HG03565 (cell line): ENCODE measurements at regions not wholly inside any gene's neighbourhood (a gene's known extent, or its start where the extent isn't known, plus 50 kb on each side); places are given as distances from the start of the nearest gene placed in this dataset.
A peak's percentile ranks its signal among the peaks of the same experiment; 100 is the strongest.
"Not testable (repeated sequence)": the region's sequence is repeated elsewhere in the genome, so short reads cannot be mapped to it uniquely, and the experiment has no call there.

Source experiments
- ATAC-seq: cut with Tn5 transposase; IDR thresholded peaks from one replicate; pipeline ENCODE4 v1.9.1; 2021; ENCODE audit warnings: mild to moderate bottlenecking, moderate library complexity; ENCODE audit not compliant: unreplicated experiment

GRCh38 chr3:82129221-82129801 lies 367.9 kb upstream of the GBE1 start:
- no peak for ATAC-seq

- ATAC-seq, result no peak
Observed at GRCh38 chr3:82128271-82128670, 366.8 kb upstream of the GBE1 start.

DNA sequence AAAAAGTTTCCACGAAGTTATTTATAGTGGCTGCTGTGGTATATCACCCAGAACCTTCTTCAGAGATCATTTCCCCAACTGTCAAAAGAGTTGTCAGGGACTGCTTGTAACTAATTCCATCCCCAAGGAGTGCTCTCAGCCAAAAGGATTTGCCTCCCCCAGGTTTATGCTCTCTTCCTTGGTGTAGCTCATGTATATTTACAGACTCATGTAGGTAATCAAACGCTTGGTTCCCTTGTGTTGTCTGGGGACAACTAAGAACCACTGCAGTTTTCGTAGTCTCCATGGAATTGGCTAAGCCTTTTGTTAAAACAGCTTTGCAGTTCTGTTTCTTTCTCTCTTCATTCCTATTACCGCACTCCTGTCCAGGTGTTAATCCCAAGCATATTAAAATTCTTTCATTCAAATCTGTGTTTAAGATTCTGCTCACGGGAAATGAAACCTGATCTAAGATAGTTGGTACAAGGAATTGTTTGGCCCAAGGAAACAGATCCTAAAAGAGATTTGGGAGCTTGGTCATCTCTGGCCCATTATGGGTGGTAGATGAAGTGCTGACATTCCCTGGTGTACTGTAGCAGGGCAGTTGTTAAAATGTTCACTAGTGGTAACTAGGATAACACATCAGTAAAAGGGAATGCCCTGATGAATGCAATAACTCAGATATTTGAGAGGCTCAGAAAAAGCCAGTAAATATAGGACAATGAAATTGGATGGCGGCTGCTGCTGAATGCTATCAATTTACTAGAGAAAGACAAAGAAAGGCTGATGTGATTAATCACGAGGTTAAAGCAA lies 361.3 kb upstream of the GBE1 start:
- ATAC-seq, result no peak

DNA sequence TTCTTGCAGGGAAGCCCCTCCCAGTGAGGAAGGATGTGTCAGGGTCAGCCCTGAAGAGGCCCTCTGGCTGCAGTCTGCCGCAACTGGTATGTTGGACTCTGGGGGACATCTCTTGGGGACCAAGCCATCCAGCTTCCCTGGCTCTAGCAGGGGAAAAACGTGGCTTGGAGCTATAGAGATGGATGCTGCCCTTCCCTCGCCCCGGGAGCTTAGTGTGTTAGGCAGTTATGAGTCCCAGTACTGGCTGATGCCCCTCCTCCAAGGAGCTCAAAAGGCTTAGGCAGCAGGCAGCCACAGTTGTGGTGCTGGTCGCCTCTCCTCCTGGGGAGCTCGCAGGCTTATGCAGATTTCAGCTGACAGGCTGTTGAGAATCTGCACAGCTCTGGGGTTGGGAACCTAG lies 353.1 kb upstream of the GBE1 start:
- no peak for ATAC-seq

- ATAC-seq, result not testable (repeated sequence)
Observed at GRCh38 chr3:82110721-82111120, 349.3 kb upstream of the GBE1 start.

DNA sequence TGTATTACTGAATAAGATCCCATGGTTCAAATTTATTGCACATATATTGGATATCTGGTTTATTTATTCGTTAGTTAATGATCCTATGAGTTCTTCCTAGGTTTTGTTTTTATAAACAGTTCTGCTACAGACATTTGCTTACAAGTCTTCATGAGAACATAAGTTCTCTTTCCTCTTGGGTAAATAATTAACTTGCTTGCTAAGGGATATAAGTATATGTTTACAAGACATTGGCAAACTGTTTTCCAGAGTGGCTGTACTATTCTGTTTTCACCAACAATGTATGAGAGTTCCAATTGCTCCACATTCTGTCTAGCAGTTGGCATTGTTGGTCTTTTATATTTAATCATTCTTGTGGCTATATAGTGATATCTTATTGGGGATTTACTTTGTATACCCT lies 341.8 kb upstream of the GBE1 start:
- ATAC-seq, result no peak

DNA sequence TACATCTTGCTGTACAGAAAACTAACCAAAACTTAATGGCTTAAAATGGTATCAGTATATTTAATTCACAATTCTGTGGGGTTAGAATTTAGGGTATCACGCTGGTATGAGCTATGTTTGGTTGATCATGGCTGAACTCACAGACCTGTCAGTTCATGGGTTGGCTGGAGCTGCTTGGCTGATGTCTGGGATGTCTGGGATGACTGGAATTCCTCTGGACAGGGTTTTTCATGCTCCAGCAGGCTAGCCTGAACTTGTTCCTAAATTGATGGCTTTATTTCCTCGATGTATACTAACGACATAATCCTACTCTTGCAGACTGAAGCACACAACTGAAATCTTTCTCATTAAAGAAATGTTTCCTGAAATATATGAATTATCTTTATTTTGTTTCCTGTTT lies 338.9 kb upstream of the GBE1 start:
- ATAC-seq, result no peak

DNA sequence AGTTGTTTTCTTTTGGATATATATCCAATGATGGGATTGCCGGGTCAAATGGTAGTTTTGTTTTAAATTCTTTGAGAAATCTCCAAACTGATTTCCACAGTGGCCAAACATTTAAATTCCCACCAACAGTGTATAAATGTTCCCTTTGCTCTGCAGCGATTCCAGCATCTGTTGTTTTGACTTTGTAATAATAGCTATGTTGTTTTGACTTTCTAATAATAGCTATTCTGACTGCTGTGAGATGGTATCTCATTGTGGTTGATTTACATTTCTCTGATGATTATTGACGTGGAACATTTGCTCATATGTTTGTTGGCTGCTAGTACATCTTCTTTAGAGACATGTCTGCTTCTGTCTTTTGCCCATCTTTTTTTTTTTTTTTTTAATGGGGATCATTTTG lies 332.2 kb upstream of the GBE1 start:
- ATAC-seq, result no peak

DNA sequence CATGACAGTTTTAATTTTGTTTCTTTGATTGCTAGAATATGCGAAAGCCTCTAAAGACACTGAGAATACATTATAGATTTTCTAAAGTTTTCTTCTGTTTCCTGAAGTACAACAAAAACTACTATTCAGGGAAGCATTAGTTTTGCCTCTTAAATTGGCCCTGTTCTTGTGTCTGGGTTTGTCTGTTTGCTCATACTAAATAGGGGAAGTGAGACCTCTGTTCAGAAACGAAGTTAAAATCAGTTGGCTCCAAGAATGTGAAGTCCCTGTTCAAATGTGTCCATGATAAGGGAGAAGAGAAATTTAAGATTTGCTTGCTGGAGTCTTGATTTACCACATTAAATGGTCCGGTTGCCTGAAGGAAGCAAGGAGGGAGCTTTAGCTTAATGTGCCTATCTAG lies 327.3 kb upstream of the GBE1 start:
- peak; percentile 60 for ATAC-seq

DNA sequence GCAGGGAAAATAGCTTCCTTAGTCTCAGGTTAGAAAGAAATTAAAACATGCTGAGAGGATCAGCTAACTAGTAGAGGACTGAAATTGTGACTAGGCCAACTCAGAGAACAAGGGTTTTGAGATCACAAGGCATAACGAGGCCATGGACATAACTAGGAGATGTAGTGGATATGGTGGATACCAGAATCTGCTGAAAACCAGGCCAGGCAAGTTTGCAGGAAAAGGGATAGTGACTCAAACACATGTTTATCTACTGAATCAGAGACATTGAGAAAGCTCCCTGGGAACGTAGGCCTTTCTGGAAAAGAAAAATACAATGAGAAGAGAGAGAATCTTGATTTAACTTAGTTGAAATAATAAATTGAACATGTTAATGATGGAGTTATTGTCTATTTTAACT lies 326.5 kb upstream of the GBE1 start:
- ATAC-seq, result no peak

GRCh38 chr3:82085851-82086475 lies 324.5 kb upstream of the GBE1 start:
- ATAC-seq, result no peak

DNA sequence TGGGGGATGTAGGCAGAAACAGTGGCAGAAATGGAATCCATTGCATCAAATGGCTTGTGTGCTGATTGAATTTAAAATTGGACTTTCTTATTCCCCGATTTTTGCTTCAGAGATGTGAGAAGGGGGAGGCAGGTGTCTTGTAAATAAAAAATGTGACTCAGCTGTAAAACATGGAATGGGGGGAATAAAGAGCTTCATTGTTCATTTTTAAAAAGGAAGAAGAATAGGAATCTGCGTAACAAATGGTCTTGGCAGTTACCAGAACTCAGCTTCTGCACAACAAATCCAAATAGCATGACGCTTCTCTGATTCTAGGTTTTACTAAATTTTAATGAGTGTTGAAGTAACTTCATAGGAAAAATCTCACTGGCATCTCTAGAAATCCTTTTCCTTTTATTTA lies 323.9 kb upstream of the GBE1 start:
- ATAC-seq, result no peak

GRCh38 chr3:82084824-82085223 lies 323.4 kb upstream of the GBE1 start:
- ATAC-seq, result no peak

- ATAC-seq, result no peak
Observed at GRCh38 chr3:82082796-82083195, 321.4 kb upstream of the GBE1 start.

GRCh38 chr3:82081351-82081750 lies 319.9 kb upstream of the GBE1 start:
- no peak for ATAC-seq

GRCh38 chr3:82080792-82081191 lies 319.3 kb upstream of the GBE1 start:
- ATAC-seq, result no peak

- ATAC-seq, result no peak
Observed at GRCh38 chr3:82080261-82080660, 318.8 kb upstream of the GBE1 start.

DNA sequence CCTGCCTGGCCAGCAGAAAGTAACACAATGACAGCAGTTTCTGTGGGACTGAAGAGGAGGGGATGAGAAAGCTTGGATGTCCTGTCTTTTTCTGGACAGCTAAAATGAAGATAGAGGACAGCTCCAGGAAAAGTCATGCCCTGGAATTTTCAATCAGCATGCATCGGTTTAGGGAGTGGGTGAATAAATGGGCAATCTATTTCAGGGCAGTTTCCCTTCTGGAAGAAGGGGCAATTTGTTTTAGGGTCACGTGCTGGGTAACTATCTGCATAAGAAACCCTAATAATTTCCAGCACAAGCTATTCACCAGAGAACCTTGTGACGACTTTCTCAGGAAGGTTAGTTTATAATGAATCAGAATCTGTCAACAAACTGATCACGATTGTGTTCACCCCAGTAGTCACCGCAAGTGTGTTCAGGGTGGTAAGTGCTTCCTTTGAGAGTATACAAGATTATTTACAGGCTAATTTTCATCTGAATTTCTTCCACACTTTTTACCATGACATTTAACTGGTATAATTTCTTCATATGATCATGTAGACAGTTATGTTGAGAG lies 318.0 kb upstream of the GBE1 start:
- no peak for ATAC-seq

DNA sequence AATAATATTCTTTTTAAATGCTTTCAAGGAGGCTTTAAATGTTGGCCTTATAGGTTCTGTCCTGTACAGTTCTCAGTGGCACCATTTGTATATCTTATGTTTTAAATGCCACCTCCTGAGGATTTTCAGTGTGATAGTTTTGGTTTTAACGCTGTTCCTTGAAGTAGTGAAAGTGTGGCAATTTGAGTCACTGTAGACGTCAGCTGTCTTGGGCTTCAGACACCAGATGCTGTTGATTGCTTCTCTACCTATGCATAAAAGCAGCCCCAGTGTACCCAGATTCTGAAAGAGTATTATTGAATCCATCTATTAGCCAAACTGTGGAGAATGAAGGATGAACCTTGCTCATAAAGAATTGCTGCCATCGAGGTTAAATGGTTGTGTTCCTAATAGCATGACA lies 316.8 kb upstream of the GBE1 start:
- no peak for ATAC-seq

- no peak for ATAC-seq
Observed at GRCh38 chr3:82067420-82067819, 306.0 kb upstream of the GBE1 start.

DNA sequence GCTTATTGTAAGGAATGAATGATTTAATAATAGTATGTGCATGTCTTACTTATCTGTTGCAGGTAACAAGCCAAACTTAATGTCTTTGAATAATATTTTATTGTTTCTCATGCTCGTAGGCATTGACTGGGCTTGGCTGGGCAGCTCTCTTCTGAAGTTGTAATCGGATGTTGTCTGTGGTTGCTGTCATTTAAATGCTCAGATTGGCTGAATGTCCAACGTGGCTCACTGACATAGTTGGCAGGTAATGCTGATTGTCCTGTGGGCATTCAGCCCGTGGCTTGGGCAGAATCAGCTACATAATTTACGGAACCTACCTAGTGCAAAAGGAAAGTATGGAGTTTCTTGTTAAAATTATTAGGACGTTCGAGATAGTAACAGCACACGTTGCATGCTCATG lies 297.4 kb upstream of the GBE1 start:
- ATAC-seq, result no peak

DNA sequence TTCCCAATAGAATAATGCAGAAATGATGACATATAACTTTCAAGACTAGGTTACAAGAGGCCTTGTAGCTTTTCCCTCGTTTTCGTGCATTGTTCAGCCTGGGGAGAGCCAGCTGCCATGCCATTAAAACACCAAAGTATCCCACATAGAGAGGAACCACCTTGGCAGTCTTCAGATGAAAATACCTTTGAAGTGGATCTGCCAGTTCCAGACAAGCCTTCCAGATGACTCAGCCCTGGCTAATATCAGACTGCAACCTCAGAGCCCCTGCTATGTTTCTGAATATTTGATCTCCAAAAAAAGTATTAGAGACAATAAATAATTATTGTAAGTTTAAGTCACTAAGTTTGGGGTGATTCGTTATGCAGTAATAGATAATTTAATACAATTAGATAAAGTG lies 294.3 kb upstream of the GBE1 start:
- no peak for ATAC-seq
